HG03159 (cell line): ENCODE measurements at regions not wholly inside any gene's neighbourhood (a gene's known extent, or its start where the extent isn't known, plus 50 kb on each side); places are given as distances from the start of the nearest gene placed in this dataset.

Experiments
- ATAC-seq: cut with Tn5 transposase; IDR thresholded peaks from one replicate; pipeline ENCODE4 v1.9.1; 2021; ENCODE audit warnings: mild to moderate bottlenecking, moderate library complexity; ENCODE audit not compliant: unreplicated experiment

DNA sequence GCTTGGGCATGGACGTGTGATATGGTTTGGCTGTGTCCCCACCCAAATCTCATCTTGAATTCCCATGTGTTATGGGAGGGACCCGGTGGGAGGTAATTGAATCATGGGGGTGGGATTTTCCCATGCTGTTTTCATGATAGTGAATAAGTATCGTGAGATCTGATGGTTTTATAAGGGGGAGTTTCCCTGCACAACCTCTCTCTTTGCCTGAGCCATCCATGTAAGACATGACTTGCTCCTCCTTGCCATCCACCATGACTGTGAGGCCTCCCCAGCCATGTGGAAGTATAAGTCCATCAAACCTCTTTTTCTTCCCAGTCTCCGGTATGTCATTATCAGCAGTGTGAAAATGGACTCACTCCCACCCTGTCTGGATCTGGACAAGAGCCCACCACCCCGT lies 393.4 kb downstream of the SEC14L1 start:
- no peak for ATAC-seq

DNA sequence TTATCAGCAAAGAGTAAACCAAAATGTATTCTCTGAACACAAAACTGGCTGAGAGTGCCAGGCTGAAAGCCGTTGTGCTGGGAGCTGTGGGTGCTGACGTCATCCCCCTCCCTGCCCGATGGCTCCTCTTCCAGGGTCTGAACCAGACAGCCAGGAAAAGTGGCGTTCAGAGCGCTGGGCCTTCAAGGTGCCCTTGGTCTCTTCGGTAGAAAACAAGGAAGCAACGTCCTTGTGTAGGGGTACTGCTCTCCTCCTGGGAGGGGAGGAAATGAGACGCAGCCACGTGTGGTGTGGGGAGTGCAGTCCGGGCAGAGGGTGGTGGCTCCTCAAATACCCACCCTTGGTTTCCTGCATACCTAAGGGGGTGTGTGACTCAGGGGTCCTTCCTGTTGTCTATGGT lies 394.7 kb downstream of the SEC14L1 start:
- ATAC-seq = no peak

DNA sequence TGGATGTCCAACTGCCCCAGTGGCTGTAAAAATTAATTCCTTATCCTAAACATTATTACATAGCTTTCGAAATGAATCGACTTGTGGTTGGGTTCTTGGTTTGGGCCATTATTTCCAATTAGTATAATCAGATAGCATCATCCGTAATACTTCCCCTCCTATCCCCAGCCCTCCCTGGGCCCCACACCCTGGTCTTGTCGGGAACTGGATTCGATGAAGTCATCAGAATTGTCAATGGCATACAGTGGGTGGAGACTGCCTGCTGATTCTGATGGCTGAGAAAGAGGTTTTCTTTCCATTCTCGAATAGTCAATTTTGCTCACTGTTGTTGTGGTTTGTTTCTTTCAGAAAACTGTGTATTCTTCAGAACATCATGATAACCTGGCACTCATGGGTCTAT lies 395.1 kb downstream of the SEC14L1 start:
- no peak for ATAC-seq

DNA sequence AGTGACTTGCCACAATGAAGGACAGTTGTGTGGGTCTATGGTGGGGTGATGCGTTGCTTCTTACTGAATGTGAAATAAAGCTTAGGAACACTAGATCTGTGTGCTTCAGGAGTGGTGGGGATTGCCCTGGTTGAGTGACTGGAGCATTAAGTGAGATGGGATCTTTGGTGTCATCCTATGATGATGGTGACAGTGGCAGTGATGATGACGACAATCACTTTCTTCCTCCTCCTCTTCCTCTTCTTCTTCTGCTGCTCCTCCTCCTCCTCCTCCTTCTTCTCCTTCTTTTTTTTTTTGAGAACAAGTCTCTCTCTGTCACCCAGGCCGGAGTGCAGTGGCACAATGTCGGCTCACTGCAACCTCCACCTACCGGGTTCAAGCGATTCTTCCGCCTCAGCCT lies 396.8 kb downstream of the SEC14L1 start:
- ATAC-seq = no peak

DNA sequence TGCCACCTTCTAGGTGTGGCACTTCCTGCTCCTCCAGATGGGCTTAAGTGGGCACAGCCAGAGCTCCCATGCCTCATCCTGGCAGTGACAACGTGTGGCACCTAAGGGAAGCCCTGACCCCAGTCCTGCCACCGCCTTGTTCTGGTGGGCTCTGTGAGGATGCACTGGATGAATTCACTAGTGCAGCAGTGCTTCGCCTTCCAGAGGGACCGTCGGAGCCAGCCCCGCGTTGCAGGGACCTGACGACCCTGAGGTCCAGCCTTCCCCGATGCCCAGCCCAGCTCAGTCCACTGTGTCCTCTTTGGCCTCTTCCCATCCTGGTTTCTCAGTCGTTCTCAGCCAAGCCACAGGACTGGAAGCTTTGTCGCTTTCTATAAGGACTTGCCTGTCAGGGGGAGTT lies 399.8 kb downstream of the SEC14L1 start:
- ATAC-seq = no peak

DNA sequence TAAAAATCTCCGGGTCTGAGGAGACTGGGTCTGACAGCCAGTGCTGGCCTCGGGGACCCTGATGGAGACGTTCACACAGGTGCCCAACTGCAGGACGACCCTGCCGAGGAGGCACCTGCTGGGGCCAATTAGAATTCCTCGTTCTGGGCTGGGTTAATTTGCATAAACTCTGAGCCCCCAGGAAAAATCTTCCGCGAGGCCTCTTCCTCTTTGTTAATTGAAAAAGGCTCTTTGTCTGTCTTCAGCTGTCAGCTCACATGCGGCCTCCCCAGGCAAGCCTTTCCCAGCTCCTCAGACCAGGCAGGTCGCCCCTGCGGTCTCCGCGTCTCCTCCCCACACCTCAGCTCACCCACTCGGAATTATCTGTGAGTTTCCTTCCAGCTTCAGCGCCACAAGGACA lies 400.2 kb downstream of the SEC14L1 start:
- ATAC-seq = no peak

DNA sequence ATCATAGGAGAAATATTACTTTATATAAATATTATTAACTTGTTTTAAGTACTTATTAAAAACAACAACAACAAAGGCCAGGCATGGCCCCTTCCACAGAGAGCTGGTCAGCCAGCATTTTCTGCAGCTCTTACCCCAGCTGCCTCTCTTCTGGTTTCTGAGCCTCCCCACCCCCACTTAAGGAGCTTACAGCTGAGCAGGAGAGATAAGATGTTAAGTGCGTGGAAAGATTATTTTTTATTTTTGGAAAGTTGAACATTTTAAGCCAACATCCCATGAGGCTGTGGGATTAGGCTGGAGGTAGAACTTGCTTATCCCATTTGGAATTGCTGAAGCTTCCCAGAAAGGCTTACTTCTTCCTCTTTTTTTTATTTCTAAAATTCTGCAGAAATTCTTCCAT lies 401.2 kb downstream of the SEC14L1 start:
- ATAC-seq = no peak

DNA sequence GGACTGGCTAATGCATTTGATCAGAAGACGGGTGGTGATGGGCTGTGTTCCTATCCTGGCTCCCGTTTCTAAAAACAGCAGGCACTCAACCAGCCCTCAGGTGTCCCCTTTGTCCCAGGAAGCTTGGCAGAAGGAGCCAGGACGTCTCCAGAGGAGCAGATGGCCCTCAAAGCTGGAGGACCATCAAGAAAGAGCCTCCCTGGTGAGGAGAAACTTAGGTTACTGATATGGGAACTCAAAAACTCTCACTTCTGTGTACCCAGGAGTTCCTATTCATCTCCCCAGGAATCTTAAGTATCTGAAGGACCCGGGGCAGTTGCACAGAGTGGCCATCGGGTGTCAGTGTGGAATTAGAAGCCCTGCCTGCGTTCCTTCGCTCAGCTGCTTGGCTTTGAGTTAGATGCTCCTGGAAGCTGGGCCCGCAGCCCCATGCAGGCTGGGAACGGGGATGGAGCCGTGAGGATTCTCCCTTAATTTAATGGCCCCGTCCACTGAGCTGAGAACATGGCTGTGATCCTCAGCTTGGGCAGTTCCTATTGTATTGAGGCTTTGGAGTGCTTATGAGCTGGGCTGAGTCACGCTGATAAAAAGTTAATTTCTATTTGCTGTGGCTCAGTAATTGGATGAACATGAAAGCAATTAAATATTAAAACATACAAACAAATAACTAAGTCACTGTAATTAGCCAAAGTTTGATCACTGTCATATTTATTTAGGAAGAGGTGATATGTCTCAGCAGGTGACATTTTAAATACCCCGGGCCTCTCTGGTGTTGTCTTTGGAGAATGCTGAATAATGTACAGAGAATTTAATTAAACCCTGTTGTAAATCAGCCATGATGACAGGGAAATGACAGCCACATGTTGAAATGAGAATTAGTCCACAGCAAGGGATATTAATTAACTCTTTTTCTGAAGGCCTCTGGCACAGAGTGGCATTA lies 402.1 kb downstream of the SEC14L1 start:
- ATAC-seq = no peak

DNA sequence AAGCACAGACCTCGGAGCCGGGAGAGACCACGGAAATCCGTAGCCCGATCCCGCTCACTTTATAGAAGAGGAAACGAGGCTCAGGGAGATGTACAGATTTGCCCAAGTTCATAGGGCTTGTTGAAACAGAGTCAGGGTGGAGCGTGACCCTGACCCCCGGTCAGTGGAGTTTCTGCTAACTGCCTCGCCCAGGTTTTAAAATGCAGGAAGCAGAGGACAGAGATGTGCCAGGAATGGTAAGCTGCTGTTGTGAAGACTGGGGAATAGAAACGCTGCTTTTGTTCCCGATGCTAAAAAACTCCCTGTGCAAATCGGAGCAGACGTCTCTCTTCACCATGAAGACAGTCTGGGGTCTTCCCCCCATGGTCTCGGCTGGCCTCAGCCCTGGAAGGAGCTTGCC lies 403.0 kb downstream of the SEC14L1 start:
- ATAC-seq = no peak

DNA sequence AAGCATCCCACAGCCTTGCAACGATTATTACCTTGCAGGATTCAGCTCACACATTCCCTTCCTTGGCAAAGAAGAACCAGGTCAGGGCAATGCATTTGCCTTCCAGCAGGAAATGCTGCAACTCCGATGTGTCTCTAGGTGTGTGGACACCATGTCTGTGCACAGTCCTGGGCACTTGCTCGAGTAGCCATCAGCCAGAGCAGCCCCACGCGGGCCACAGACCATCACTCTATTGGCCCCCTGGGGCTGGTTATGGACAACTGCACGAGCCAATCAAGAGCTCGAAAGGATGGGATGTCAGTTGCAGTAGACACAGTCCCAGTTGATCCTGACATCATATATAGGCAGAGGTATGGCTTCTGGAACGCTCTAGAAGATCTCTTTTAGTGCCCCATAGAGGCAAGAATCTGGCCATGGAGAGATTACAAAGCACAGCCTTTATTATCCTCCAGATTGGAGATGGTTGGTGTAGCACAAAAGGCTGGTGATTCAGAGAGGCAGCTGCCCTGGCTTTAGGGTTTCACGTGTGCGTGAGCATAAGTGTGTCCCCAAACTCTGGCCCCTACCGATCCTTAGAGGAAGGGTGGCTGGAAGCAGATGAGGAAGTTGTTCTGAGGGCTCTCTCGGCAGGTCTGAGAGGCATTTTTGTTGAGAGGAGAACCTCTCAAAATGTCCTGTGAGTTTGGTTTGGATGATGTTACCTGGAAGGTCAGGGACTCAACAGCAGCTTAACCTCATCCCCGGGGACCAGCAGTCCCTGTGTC lies 403.8 kb downstream of the SEC14L1 start:
- ATAC-seq = no peak

DNA sequence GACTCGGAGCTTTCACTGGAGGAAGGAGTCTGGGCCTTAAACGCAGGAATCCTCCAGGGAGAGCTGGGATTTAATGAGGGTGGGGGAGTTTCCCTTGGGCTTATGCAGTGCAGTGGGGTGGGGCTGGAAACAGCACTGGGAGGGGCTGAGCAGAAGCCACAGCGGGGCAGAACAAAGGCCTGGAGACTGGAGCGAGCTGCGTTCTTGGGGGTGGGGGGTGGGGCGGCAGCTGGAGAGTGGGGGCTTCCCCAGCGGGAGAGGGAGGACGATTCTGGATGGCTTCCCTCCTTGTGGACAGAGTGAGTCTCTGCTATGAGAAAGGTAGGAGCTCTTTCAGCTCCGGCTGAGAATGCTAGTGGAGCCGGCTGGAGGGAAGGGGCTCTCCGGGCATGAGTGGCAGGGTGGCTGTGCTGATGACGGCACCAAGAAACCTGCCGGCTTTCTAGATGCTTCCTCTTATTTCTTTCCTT lies 406.0 kb downstream of the SEC14L1 start:
- ATAC-seq = no peak

DNA sequence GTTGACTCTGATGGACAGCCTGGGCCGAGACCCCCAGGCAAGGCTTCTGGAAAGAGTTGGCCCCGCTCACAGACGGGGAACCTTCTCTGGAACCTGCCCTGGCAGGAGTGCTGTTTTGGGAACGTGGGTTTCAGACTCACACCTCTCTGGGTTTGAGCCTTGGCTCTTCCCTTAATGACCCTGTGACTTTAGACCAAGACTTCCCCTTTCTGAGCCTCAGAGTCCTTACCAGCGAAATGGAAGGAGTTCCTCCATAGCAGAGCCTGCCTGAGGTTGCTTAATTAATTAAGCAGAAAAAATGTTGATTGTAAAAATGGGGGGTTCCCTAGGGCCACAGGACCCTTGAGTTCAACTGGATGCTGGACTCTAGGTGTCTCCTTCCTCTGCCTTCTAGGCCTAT lies 408.2 kb downstream of the SEC14L1 start:
- ATAC-seq = no peak

DNA sequence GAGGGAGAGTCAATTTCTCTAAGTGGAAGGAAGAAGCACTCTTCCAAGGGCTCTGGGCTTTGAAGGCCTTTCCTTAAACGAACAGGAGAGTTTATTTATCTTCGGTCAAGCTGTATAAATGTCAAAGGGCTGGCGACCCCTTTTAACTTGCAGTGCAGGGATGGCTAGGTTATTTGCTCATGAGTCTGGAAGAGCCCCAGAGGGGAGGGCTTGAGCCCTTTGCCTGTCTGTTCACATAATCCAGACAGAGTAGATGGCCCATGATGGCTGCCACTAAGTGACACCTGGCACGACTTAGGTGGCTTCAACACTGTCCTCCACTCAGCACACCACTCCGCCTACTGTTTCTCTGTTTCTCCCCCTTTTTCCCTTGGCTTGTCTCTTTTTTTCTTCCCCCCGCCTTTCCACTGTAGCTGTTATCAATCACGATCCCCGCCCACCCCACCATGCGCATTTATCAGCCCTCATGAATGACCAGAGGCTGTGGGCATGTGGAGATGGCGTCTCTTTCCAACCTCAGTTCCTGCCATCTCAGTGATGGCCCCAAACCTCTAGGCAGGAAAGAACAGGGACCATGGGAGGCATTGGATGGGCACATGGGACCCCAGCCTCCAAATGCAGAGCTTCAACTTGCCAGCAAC lies 408.7 kb upstream of the TNRC6C start:
- ATAC-seq = no peak

DNA sequence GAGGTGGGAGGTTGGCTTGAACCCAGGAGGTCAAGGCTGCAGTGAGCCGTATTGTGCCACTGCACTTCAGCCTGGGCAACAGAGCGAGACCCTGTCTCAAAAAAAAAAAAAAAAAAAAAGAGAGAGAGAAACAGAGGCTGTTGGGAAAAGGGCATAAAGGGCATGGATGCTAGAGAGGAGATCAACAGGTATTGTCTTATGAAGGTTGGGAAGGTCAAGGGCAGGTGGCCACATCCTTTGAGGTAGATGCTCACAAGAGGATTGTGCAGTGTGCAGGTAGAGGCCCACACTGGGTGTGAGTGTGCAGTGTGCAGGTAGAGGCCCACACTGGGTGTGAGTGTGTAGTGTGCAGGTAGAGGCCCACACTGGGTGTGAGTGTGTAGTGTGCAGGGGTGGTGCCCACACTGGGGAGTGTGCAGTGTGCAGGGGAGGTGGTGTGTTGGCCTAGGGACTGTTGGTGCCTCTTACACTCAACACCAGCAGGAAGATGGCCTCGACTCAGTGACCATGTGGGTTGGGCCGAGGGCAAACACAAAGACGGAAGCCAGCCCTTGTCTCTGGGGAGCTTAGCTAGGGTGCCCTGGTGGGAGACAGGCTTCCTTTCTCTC lies 404.9 kb upstream of the TNRC6C start:
- ATAC-seq = no peak

DNA sequence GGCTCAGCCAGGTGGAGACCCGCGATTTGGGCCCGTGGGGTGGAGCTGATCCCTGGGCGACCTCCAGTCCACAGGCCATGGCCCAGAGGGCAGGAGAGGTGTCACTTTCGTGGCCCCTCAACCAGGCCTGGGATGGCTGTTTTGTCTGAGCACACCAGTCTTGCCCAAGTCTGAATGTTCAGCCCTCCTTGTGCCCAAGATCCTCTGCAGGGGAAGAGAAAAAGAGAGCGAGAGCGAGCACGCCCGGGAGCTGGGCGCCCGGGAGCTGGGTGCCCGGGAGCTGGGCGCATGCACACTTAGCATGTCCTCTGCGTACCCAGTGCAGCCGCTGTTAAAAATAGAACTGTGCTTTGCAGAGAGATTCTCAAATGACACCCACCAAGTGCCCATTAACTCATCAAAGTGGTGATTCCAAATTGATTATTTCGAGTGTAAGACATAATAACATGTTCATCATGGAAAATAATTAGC lies 403.3 kb upstream of the TNRC6C start:
- no peak for ATAC-seq

DNA sequence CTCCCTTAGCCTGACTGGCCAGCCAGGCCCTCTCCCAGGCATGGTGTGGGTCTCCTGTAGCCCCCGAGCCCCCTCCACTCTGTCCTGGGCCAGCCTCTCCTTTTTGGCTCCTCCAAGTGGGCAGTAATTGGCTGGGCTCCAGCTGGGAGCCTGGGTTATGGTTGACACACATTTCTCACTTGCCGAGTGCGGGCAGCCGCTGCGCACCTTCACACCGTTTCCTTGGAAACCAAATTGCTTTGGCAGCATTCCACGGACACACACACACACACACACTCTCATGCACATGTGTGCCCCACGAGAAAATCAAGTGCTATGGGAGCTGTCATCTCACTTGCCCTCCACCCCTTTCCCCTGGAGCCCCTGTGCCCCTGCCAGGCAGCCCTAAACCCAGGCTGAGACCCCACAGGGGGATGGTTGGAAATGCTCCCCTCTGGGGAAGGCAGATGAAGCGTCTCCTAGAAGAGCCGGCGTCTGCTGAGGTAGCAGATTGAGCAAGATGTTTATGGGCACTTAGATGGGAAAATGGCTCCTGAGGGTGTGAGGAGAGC lies 402.7 kb upstream of the TNRC6C start:
- ATAC-seq = no peak

DNA sequence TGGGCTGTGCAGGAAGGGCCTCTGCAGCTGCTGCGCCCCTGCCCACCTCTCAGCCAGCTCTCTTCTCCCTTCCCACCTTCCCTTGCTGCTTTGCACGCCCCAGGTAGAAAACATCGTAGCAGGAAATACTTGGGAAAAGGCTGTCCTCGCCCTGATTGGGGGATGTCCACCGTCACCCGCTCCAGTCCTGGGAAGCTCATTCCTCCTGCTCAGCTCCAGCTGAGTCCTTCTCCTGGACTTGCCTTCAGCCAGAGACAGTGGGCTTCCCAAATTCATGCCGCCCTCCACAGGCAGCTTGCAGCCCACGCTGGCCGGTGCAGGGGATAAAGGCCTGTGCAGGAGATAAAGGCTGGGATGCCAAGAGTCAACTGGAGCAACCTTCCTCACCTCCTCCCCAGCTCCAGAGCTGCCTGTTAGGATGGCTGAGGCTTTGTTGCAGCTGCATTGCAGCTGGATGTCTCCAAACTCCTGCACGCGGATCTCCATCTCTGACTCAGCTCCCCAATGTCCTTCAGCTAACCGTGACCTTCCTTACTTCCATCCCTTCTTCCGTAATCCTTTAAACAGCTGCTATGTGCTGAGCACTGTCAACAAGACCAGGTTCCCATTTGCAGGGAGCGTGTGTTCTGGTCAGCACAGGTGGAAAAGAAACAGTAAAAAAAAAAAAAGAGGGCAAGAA lies 402.0 kb upstream of the TNRC6C start:
- ATAC-seq = no peak

DNA sequence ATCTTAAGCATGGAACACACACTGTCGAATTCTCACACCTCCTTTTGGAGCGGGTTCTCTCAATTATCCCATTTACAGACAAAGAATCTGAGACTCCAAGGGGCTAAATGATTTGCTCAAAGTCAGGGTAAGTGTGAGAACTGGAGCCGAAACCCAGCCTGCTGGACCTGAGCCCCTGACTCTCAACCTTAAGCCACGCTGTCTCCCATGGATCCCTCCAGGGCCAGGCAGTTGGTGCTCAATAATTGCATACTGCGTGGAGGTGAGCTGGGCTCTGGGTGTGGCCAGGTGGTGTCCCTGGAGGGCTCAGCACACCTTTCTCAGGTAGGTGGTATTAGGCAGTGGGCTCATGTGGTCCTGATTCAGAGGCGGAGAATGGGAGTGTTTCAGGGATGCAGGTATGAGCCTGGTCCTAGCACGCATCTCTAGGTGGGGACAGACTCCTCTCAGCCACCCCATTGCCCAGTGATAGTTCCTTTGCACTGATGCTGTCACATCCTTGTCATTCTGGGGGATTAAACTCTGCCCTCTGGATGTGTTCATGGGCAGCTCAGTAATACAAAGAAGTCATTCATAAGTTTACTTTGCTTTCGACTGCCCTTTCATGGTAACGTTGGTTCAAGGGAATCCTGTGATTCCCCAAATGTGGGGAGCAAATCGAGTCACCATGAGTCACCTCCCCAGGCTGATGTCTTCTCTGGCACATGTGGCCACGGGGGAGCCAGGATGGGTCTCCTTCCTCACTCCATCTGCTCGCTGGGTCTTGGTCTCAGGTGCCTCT lies 399.5 kb upstream of the TNRC6C start:
- ATAC-seq = no peak

DNA sequence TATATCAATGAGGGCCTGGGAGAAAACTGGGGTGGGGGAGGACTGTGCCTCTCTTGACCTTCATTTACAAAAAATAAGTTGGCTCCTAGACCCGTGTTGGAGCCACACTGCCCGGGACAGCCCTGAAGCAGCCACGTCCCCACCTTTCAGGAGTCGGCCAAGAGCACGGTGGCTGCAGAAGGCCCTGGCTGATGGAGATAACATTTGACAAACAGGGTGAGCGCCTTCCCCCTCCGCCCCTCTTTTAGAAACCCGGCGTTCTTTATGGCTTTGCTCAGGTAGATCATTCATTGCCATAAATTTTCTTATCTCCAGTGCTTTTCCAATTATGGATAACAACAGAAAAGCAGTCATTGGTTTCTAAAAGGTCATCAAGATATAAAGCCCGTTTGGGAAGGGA lies 398.1 kb upstream of the TNRC6C start:
- no peak for ATAC-seq
